PC-9 (cell line): ENCODE measurements at regions not wholly inside any gene's neighbourhood (a gene's known extent, or its start where the extent isn't known, plus 50 kb on each side); places are given as distances from the start of the nearest gene placed in this dataset.

Source experiments
- EZH2 ChIP-seq: fragments of 200-600 bp; sonication (generic); IDR thresholded peaks from 2 replicates; pipeline ENCODE4 v1.8.0; 2017; ENCODE audit warnings: antibody characterized with exemption, low read depth
- TF ChIP-seq, protein P1 (sequence below): fragments of 200-600 bp; sonication (generic); conservative IDR thresholded peaks from 2 replicates; pipeline ENCODE4 v1.6.1; 2017; ENCODE audit warnings: mixed run types, antibody characterized with exemption, mild to moderate bottlenecking, moderate library complexity

- TF ChIP-seq, protein P1, sequence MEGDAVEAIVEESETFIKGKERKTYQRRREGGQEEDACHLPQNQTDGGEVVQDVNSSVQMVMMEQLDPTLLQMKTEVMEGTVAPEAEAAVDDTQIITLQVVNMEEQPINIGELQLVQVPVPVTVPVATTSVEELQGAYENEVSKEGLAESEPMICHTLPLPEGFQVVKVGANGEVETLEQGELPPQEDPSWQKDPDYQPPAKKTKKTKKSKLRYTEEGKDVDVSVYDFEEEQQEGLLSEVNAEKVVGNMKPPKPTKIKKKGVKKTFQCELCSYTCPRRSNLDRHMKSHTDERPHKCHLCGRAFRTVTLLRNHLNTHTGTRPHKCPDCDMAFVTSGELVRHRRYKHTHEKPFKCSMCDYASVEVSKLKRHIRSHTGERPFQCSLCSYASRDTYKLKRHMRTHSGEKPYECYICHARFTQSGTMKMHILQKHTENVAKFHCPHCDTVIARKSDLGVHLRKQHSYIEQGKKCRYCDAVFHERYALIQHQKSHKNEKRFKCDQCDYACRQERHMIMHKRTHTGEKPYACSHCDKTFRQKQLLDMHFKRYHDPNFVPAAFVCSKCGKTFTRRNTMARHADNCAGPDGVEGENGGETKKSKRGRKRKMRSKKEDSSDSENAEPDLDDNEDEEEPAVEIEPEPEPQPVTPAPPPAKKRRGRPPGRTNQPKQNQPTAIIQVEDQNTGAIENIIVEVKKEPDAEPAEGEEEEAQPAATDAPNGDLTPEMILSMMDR = no peak
- no peak for TF ChIP-seq EZH2
These were observed 53.6 kb upstream of the MAP3K13 start for GRCh38 chr3:185309302-185309701.
